ENCODE measurements at regions not wholly inside any gene's neighbourhood (a gene's known extent, or its start where the extent isn't known, plus 50 kb on each side); places are given as distances from the start of the nearest gene placed in this dataset.

GRCh38 chr6:62523630-62524029, 237.6 kb upstream of the KHDRBS2 start:
- no peaks in the 10 kb centered on the region for H3K27me3 Mint-ChIP-seq (ENCODE audit: insufficient read depth, low read depth, poor library complexity)
- H3K27ac ChIP-seq (ENCODE audit: low read depth): no peak overlapping the region
- no peak overlapping the region for H3K4me3 ChIP-seq
- no peaks in the 10 kb centered on the region for H3F3A ChIP-seq (replicated peaks; ENCODE audit: low read depth)
- H3K9me3 Mint-ChIP-seq: peaks cover 14% of the 10 kb centered on the region
- peaks cover 6% of the 10 kb centered on the region; the same call in 1 of the 3 replicates for H3K4me1 Mint-ChIP-seq
- DNase-seq (ENCODE audit: low spot score): no peak
- H3K36me3 Mint-ChIP-seq (ENCODE audit: low read depth): peaks cover 6% of the 10 kb centered on the region; the same call in 2 of the 3 replicates
- H3K4me1 ChIP-seq (ENCODE audit: insufficient read depth): no peaks in the 10 kb centered on the region
- no peaks in the 10 kb centered on the region for H3K79me2 ChIP-seq (replicated peaks; ENCODE audit: insufficient read depth)
- H3K27me3 ChIP-seq (ENCODE audit: insufficient read depth): no peaks in the 10 kb centered on the region
- no peak for TF ChIP-seq CREB1 (CRISPR knock-in tag; IDR thresholded peaks at IDR 0.05; ENCODE audit: low read depth)
- no peak for ATAC-seq
- H4K20me1 ChIP-seq (replicated peaks; ENCODE audit: insufficient read depth): no peaks in the 10 kb centered on the region
- H2AFZ ChIP-seq: no peak overlapping the region
- no peaks in the 10 kb centered on the region for H3K36me3 ChIP-seq (ENCODE audit: insufficient read depth)
- H3K27ac Mint-ChIP-seq: no peak overlapping the region
- H3K4me2 ChIP-seq: no peak overlapping the region
- H3K4me3 Mint-ChIP-seq: no peak overlapping the region
- 0 out of 2 replicates have a peak, but pooled peaks cover 8% of the 10 kb centered on the region for H3K9me2 ChIP-seq (ENCODE audit: insufficient read depth)

GRCh38 chr6:62519574-62519973, 233.5 kb upstream of the KHDRBS2 start:
- H3K4me3 Mint-ChIP-seq: no peak overlapping the region
- H3K4me1 Mint-ChIP-seq: peaks cover 35% of the 10 kb centered on the region
- H3K79me2 ChIP-seq (replicated peaks; ENCODE audit: insufficient read depth): no peaks in the 10 kb centered on the region
- no peaks in the 10 kb centered on the region for H3F3A ChIP-seq (replicated peaks; ENCODE audit: low read depth)
- H3K36me3 Mint-ChIP-seq (ENCODE audit: low read depth): peaks cover 4% of the 10 kb centered on the region; the same call in 1 of the 3 replicates
- no peak for DNase-seq (ENCODE audit: low spot score)
- no peaks in the 10 kb centered on the region for H3K27me3 ChIP-seq (ENCODE audit: insufficient read depth)
- H3K27me3 Mint-ChIP-seq (ENCODE audit: insufficient read depth, low read depth, poor library complexity): no peaks in the 10 kb centered on the region
- H3K27ac Mint-ChIP-seq: no peak overlapping the region
- no peak for ATAC-seq
- 0 out of 2 replicates have a peak, but pooled peaks cover 4% of the 10 kb centered on the region for H3K9me2 ChIP-seq (ENCODE audit: insufficient read depth)
- no peak overlapping the region for H3K4me2 ChIP-seq
- peaks cover 3% of the 10 kb centered on the region; the same call in 2 of the 3 replicates for H3K9me3 Mint-ChIP-seq
- H3K4me1 ChIP-seq (ENCODE audit: insufficient read depth): peaks cover 27% of the 10 kb centered on the region
- H2AFZ ChIP-seq: no peak overlapping the region
- no peak overlapping the region for H3K27ac ChIP-seq (ENCODE audit: low read depth)
- H4K20me1 ChIP-seq (replicated peaks; ENCODE audit: insufficient read depth): no peaks in the 10 kb centered on the region
- H3K4me3 ChIP-seq: no peak overlapping the region
- no peaks in the 10 kb centered on the region for H3K36me3 ChIP-seq (ENCODE audit: insufficient read depth)
- no peak for TF ChIP-seq CTCF (conservative IDR thresholded peaks at IDR 0.05; ENCODE audit: low read depth in 2 of 2)
- TF ChIP-seq NANOG (IDR thresholded peaks at IDR 0.05; ENCODE audit: borderline replicate concordance): no peak
- no peak for TF ChIP-seq JUNB (IDR thresholded peaks at IDR 0.05; ENCODE audit: unreplicated experiment)
- TF ChIP-seq ZNF114 (CRISPR knock-in tag; IDR thresholded peaks at IDR 0.05): no peak
- no peak for TF ChIP-seq CREB1 (CRISPR knock-in tag; IDR thresholded peaks at IDR 0.05; ENCODE audit: low read depth)
- no peak for TF ChIP-seq REST (IDR thresholded peaks at IDR 0.05; ENCODE audit: unreplicated experiment)
- TF ChIP-seq POLR2AphosphoS5 (IDR thresholded peaks at IDR 0.05; ENCODE audit: low read depth): no peak
- TF ChIP-seq EZH2phosphoT487 (IDR thresholded peaks at IDR 0.05; ENCODE audit: unreplicated experiment): no peak
- TF ChIP-seq ETS1 (IDR thresholded peaks at IDR 0.05): no peak
- TF ChIP-seq EZH2 (IDR thresholded peaks at IDR 0.05; ENCODE audit: low read depth, unreplicated experiment): no peak

Measured in GM23338 (cell line).